ENCODE measurements at regions not wholly inside any gene's neighbourhood (a gene's known extent, or its start where the extent isn't known, plus 50 kb on each side); places are given as distances from the start of the nearest gene placed in this dataset.

DNA sequence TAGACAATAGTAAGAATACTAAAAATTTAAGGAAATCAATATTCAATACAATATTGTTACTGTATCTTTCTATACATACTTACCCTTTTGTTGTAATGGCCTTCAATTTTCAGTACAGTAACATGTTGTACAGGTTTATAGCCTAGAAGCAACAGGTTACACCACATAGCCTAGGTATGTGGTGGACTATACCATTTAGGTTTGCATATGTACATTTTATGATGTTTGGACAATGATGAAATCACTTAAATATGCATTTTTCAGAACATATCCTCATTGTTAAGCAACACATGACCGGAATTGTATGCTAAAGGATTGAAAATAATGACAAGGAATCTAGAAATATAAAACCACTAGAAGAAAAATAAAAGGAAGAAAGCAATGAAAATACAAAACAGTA lies 611.4 kb downstream of the DACH1 start:
- Histone ChIP-seq H3K9me3 (no peaks in the 10 kb centered on the region), H3K4me1 (no peaks in the 10 kb centered on the region), H3K27me3 (no peaks in the 10 kb centered on the region), H3K4me3 (no peak overlapping the region), H3K9ac (ENCODE audit: low read depth in 2 of 2, low read length in 2 of 2) (no peak overlapping the region), H3K27ac (no peak overlapping the region), H3K36me3 (no peaks in the 10 kb centered on the region)
- no peak for DNase-seq
- intact Hi-C loops (cut with DNase I), result no loop called here
- TF ChIP-seq, protein P1, sequence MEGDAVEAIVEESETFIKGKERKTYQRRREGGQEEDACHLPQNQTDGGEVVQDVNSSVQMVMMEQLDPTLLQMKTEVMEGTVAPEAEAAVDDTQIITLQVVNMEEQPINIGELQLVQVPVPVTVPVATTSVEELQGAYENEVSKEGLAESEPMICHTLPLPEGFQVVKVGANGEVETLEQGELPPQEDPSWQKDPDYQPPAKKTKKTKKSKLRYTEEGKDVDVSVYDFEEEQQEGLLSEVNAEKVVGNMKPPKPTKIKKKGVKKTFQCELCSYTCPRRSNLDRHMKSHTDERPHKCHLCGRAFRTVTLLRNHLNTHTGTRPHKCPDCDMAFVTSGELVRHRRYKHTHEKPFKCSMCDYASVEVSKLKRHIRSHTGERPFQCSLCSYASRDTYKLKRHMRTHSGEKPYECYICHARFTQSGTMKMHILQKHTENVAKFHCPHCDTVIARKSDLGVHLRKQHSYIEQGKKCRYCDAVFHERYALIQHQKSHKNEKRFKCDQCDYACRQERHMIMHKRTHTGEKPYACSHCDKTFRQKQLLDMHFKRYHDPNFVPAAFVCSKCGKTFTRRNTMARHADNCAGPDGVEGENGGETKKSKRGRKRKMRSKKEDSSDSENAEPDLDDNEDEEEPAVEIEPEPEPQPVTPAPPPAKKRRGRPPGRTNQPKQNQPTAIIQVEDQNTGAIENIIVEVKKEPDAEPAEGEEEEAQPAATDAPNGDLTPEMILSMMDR (IDR thresholded peaks at IDR 0.05), result no peak

DNA sequence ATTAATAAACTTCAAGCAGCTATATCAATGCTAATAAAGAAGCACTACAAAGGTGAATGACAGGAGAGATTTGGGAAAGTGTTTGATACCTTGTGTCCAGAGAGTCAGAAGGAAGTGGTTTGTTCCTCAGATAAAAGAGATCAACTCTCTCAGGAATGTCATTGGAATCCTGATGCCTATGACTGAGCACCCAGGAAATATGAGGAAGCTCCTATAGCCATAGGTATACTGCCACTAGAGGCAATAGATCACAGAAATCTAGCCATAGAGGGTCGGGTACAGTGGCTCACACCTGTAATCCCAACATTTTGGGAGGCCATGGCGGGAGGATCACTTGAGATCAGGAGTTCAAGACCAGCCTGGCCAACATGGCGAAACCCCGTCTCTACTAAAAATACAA lies 612.6 kb downstream of the DACH1 start:
- intact Hi-C loops (cut with DNase I), result no loop called here
- Histone ChIP-seq H3K27ac (no peak overlapping the region), H3K9me3 (no peaks in the 10 kb centered on the region), H3K9ac (ENCODE audit: low read depth in 2 of 2, low read length in 2 of 2) (no peak overlapping the region), H3K36me3 (no peaks in the 10 kb centered on the region), H3K27me3 (no peaks in the 10 kb centered on the region), H3K4me1 (no peaks in the 10 kb centered on the region), H3K4me3 (no peak overlapping the region)
- DNase-seq, result no peak
- TF ChIP-seq, protein P1 (IDR thresholded peaks at IDR 0.05), result no peak

DNA sequence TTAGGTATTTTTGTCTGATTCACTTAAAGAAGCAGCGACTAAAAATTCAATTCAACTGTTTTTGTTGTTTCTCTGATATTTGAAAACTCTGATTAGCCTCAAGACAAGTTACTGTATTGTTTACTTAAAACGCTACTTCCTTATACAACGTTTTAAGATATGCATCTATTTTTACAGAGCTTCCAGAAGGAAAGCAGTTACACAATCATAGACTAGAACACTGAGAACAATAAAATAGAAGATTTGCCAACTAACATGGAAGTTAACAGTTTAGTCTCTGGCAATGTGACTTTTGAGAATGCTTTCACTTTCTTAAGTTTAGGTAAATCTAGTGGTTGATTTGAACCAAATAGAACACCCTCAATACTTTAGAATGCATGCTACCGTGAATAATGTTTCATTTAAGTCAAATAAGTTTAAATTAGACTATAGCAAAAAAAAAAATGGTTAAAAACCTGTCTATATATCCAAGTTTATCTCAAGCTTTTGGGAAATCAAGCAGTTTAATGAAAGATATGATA lies 614.8 kb downstream of the DACH1 start:
- H3K27me3 ChIP-seq, result no peaks in the 10 kb centered on the region
- H3K4me1 ChIP-seq, result no peaks in the 10 kb centered on the region
- no peak overlapping the region for H3K9ac ChIP-seq (ENCODE audit: low read depth in 2 of 2, low read length in 2 of 2)
- H3K9me3 ChIP-seq, result no peaks in the 10 kb centered on the region
- no peak for DNase-seq
- intact Hi-C loops (cut with DNase I), result no loop called here
- H3K36me3 ChIP-seq, result no peaks in the 10 kb centered on the region
- TF ChIP-seq, protein P1 (IDR thresholded peaks at IDR 0.05), result no peak
- no peak overlapping the region for H3K27ac ChIP-seq
- H3K4me3 ChIP-seq, result no peak overlapping the region

GRCh38 chr13:71251292-71251951 lies 615.6 kb downstream of the DACH1 start:
- no peak overlapping the region for H3K27ac ChIP-seq
- no peak overlapping the region for H3K4me3 ChIP-seq
- DNase-seq, result no peak

GRCh38 chr13:71249011-71249410 lies 618.0 kb downstream of the DACH1 start:
- no peak overlapping the region for H3K9ac ChIP-seq (ENCODE audit: low read depth in 2 of 2, low read length in 2 of 2)
- no peaks in the 10 kb centered on the region for H3K4me1 ChIP-seq
- DNase-seq, result no peak
- intact Hi-C loops (cut with DNase I), result no loop called here
- H3K27me3 ChIP-seq, result no peaks in the 10 kb centered on the region
- H3K4me3 ChIP-seq, result no peak overlapping the region
- no peaks in the 10 kb centered on the region for H3K9me3 ChIP-seq
- TF ChIP-seq, protein P1 (IDR thresholded peaks at IDR 0.05), result no peak
- H3K27ac ChIP-seq, result no peak overlapping the region
- H3K36me3 ChIP-seq, result no peaks in the 10 kb centered on the region

More at GRCh38 chr13:71251292-71251951, 615.6 kb downstream of the DACH1 start:
- Histone ChIP-seq H3K27me3 (no peaks in the 10 kb centered on the region), H3K36me3 (no peaks in the 10 kb centered on the region), H3K9ac (ENCODE audit: low read depth in 2 of 2, low read length in 2 of 2) (no peak overlapping the region), H3K9me3 (no peaks in the 10 kb centered on the region), H3K4me1 (no peaks in the 10 kb centered on the region)
- TF ChIP-seq, protein P1 (IDR thresholded peaks at IDR 0.05), result no peak
- intact Hi-C loops (cut with DNase I), result no loop called here

Data from colonic mucosa (tissue), 4 donors.